PC-9 (cell line): ENCODE measurements at regions not wholly inside any gene's neighbourhood (a gene's known extent, or its start where the extent isn't known, plus 50 kb on each side); places are given as distances from the start of the nearest gene placed in this dataset.

Source experiments
- CTCF ChIP-seq: fragments of 200-600 bp; sonication (generic); conservative IDR thresholded peaks from 2 replicates; pipeline ENCODE4 v1.6.1; 2017; ENCODE audit warnings: mixed run types, antibody characterized with exemption, mild to moderate bottlenecking, moderate library complexity
- EZH2 ChIP-seq: fragments of 200-600 bp; sonication (generic); IDR thresholded peaks from 2 replicates; pipeline ENCODE4 v1.8.0; 2017; ENCODE audit warnings: antibody characterized with exemption, low read depth

- TF ChIP-seq CTCF = no peak
- no peak for TF ChIP-seq EZH2
These were observed 518.3 kb upstream of the ZFP42 start for GRCh38 chr4:187477224-187477623.
